ENCODE measurements at regions not wholly inside any gene's neighbourhood (a gene's known extent, or its start where the extent isn't known, plus 50 kb on each side); places are given as distances from the start of the nearest gene placed in this dataset.

DNA sequence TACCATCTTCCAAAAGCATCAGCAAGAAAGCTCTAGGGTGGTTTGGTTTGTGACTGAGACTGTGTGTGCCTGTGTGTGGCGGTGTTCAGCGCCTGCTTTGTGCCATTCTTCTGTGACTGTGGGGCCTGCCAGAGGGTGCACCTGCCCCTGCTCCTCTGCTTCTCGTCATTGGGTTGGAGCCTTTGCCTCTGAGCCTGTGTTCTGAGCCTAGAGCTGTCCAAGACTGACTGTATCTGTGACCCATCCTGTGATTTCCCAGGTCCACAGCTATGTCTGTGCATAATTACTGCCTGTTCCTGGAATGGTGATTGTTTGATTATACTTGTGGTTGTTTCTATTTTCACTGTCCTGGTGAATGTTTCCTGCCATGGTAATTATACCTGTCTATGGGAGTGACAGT lies 57.1 kb upstream of the KLHL29 start:
- Histone ChIP-seq H3K4me3 (ENCODE audit: low read length) (no peak overlapping the region), H3K9me3 (ENCODE audit: control insufficient read depth, insufficient read depth, low read length) (no peaks in the 10 kb centered on the region), H3K27ac (ENCODE audit: low read depth, low read length) (no peak overlapping the region), H3K79me2 (ENCODE audit: control insufficient read depth, low read length) (no peaks in the 10 kb centered on the region), H4K20me1 (ENCODE audit: control insufficient read depth, insufficient read depth, low read depth, low read length) (no peaks in the 10 kb centered on the region), H3K36me3 (ENCODE audit: control insufficient read depth, low read length) (no peaks in the 10 kb centered on the region), H3K4me2 (ENCODE audit: low read length) (no peak overlapping the region), H3K27me3 (ENCODE audit: control insufficient read depth, low read length) (no peaks in the 10 kb centered on the region; the same call in 1 of the 2 replicates), H3K4me1 (ENCODE audit: control insufficient read depth, low read length) (no peaks in the 10 kb centered on the region), H3F3A (ENCODE audit: control insufficient read depth, insufficient read depth) (no peaks in the 10 kb centered on the region), H3K9me2 (replicated peaks; ENCODE audit: control insufficient read depth, low read length) (no peaks in the 10 kb centered on the region)
- TF ChIP-seq, protein P1, sequence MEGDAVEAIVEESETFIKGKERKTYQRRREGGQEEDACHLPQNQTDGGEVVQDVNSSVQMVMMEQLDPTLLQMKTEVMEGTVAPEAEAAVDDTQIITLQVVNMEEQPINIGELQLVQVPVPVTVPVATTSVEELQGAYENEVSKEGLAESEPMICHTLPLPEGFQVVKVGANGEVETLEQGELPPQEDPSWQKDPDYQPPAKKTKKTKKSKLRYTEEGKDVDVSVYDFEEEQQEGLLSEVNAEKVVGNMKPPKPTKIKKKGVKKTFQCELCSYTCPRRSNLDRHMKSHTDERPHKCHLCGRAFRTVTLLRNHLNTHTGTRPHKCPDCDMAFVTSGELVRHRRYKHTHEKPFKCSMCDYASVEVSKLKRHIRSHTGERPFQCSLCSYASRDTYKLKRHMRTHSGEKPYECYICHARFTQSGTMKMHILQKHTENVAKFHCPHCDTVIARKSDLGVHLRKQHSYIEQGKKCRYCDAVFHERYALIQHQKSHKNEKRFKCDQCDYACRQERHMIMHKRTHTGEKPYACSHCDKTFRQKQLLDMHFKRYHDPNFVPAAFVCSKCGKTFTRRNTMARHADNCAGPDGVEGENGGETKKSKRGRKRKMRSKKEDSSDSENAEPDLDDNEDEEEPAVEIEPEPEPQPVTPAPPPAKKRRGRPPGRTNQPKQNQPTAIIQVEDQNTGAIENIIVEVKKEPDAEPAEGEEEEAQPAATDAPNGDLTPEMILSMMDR (IDR thresholded peaks at IDR 0.05; ENCODE audit: low read depth, low read length, poor library complexity, severe bottlenecking): no peak
- no peak for TF ChIP-seq EZH2phosphoT487 (IDR thresholded peaks at IDR 0.05; ENCODE audit: borderline replicate concordance, low read length)

DNA sequence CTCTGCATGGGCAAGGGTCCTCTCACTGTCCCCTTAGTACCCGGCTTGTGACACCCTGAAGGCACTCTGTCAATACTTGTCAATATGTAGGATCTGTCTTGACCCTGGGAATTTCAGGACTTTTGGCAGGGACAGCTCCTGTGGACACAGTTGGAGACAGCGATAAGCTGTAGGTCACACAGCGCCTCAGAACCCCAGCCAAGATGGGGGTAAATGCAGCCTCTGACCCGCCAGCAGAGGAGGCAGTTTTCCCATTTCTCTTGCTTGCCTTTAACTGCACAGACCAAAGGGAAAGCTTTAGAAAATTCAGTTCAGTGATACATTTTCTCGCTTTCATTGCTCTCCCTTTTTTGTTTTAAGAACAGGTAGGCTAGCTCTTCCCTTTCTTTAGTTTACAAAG lies 54.8 kb upstream of the KLHL29 start:
- Histone ChIP-seq H3K4me3 (ENCODE audit: low read length) (no peak overlapping the region), H3K4me2 (ENCODE audit: low read length) (no peak overlapping the region), H4K20me1 (ENCODE audit: control insufficient read depth, insufficient read depth, low read depth, low read length) (no peaks in the 10 kb centered on the region), H3K36me3 (ENCODE audit: control insufficient read depth, low read length) (no peaks in the 10 kb centered on the region), H3K9me3 (ENCODE audit: control insufficient read depth, insufficient read depth, low read length) (no peaks in the 10 kb centered on the region), H3K4me1 (ENCODE audit: control insufficient read depth, low read length) (no peaks in the 10 kb centered on the region), H3K27ac (ENCODE audit: low read depth, low read length) (no peak overlapping the region), H3K9me2 (replicated peaks; ENCODE audit: control insufficient read depth, low read length) (no peaks in the 10 kb centered on the region), H3F3A (ENCODE audit: control insufficient read depth, insufficient read depth) (no peaks in the 10 kb centered on the region), H3K79me2 (ENCODE audit: control insufficient read depth, low read length) (no peaks in the 10 kb centered on the region), H3K27me3 (ENCODE audit: control insufficient read depth, low read length) (no peaks in the 10 kb centered on the region; the same call in 1 of the 2 replicates)
- no peak for TF ChIP-seq EZH2phosphoT487 (IDR thresholded peaks at IDR 0.05; ENCODE audit: borderline replicate concordance, low read length)
- TF ChIP-seq, protein P1 (IDR thresholded peaks at IDR 0.05; ENCODE audit: low read depth, low read length, poor library complexity, severe bottlenecking): peak; percentile 21
